ENCODE measurements at regions not wholly inside any gene's neighbourhood (a gene's known extent, or its start where the extent isn't known, plus 50 kb on each side); places are given as distances from the start of the nearest gene placed in this dataset.

DNA sequence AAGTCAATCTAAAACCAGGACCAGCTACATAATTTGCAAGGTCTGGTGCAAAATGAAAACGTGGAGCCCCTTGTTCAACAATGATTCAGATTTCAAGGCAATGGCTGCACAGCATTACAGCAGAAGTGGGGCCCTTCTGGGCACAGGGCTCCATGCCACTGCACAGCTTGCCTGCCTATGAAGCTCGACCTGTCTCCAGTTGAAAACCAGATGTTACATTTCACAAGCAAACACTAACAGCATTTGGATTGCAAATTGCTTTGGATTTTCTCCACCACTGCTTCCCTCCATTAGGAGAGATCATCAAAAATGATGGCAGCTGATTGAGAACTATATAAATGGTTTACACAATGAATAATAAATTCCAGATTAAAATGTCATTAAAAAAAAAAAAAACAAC lies 551.4 kb upstream of the ZFHX3 start:
- DNase-seq: no peak
- Mint-ChIP-seq H3K36me3 (ENCODE audit: low read depth) (no peaks in the 10 kb centered on the region), H3K4me1 (ENCODE audit: low read depth) (no peaks in the 10 kb centered on the region), H3K27me3 (ENCODE audit: low read depth) (no peaks in the 10 kb centered on the region), H3K27ac (no peak overlapping the region), H3K9me3 (ENCODE audit: insufficient read depth) (no peaks in the 10 kb centered on the region), H3K4me3 (no peak overlapping the region)
- POLR2A ChIA-PET: no interaction called here
- CTCF ChIA-PET: no interaction called here
- no peak for ATAC-seq

DNA sequence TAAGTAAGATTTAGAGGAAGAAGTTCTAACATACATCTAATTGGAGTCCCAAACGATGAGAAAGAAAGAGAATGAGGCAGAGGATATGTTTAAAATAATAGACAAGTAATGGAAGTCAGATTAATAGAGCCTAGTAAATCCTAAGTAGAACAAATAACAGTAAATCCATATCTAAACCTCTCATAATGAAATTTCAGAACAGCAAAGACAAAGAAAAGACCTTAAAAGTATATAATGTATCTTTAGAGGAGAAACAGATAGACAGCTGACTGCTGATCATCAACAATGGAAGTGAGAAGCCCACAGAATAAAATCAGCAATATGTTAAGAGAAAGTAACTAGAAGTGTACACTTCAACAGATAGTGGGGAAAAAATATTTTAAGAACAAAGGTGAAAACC lies 536.2 kb upstream of the ZFHX3 start:
- POLR2A ChIA-PET: no interaction called here
- DNase-seq (no peak), ATAC-seq (no peak)
- Mint-ChIP-seq H3K4me3 (no peak overlapping the region), H3K27ac (no peak overlapping the region), H3K4me1 (ENCODE audit: low read depth) (no peaks in the 10 kb centered on the region), H3K36me3 (ENCODE audit: low read depth) (no peaks in the 10 kb centered on the region), H3K27me3 (ENCODE audit: low read depth) (no peaks in the 10 kb centered on the region), H3K9me3 (ENCODE audit: insufficient read depth) (no peaks in the 10 kb centered on the region)
- CTCF ChIA-PET: no interaction called here

DNA sequence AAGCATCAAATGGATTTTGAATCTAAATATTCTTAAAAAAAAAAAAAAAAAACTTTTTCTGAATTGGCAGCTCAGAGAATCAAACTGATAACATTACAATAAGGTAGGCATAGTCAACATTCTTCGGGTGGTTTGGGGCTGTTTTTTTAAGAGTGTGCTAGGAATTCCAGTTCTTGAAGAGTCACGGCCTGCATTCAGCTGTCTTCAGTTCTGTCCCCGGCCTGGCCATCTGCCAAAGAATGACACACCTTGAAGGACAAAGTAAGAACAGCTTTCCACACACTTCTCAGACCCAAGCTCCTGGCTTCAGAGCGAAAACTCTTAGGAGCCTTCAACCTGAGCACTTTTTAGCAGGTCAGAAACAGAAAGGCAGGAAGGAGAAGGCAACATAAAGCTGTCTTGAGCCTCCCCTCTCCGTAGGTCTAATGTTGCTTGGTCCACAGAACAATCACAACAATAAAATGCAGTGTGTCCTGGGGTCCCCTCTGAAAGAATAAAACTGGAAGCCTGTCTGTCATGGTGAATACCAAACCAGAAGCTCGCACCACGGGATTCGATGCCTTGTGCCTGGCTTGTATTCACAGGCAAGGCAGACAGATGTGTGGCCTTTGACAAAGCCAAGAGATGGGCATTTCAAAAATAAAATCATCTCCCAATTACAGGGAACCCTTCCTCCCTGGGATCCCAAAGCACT lies 524.4 kb upstream of the ZFHX3 start:
- no peak overlapping the region for H3K4me3 Mint-ChIP-seq
- POLR2A ChIA-PET: no interaction called here

DNA sequence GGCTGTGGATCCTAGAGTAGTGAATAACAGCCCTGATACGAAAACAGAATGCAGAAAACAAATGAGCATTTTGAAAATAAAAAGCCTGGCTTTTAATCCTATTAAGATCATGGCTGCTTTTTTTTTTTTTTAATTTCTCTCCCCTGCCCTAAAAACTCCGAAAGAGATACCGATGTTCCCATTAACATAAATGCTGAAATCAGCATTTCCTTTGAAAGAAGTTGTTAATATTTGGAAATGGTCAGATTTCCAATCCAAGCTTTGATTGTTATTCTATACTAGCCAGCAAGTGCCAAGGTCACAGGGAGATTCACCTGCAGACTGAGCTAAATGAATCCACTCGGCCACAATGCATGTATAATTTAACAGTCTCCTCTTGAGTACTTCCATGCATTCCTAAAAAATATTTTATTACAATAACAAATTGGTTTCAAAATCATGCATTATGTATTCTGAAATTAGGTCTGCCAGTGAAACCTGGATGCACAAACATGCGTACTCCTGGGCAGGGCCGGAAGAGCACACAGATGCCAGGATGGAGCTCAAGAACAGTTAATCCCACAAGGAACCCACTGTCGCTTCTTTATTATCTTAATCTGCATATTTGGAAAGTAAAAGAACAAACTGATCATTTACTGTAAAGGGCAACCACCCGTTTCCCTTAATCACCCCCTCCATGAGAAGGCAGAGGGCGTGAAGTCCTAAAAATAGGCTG lies 521.5 kb upstream of the ZFHX3 start:
- Mint-ChIP-seq H3K27ac (no peak overlapping the region), H3K4me3 (no peak overlapping the region), H3K36me3 (ENCODE audit: low read depth) (no peaks in the 10 kb centered on the region), H3K4me1 (ENCODE audit: low read depth) (no peaks in the 10 kb centered on the region), H3K27me3 (ENCODE audit: low read depth) (no peaks in the 10 kb centered on the region), H3K9me3 (ENCODE audit: insufficient read depth) (no peaks in the 10 kb centered on the region)
- POLR2A ChIA-PET: no interaction called here
- no peak for DNase-seq
- CTCF ChIA-PET: no interaction called here
- no peak for ATAC-seq

More for the DNA sequence above, 524.4 kb upstream of the ZFHX3 start:
- H3K27ac Mint-ChIP-seq: no peak overlapping the region
- H3K9me3 Mint-ChIP-seq (ENCODE audit: insufficient read depth): no peaks in the 10 kb centered on the region
- DNase-seq (no peak), ATAC-seq (no peak)
- CTCF ChIA-PET: no interaction called here
- no peaks in the 10 kb centered on the region for H3K27me3 Mint-ChIP-seq (ENCODE audit: low read depth)
- H3K36me3 Mint-ChIP-seq (ENCODE audit: low read depth): no peaks in the 10 kb centered on the region
- H3K4me1 Mint-ChIP-seq (ENCODE audit: low read depth): no peaks in the 10 kb centered on the region

DNA sequence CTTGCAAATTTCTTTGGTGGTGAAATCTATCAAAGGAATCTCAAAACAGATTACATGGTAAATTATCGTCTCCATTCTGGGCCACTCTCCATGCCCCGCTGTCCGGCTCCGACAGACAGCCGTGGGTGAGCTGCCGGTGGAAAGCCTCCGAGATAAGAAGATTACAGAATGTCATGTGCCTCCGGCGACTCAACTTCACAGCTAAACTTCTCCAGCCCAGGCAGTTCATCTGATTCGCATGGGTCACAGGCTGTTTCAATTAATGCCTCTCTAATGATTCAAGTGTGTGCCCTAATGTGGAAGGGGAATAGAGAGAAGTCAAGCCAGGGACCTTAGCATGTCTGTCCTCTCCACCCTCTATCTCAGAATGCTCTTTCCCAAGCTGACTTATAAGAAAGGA lies 520.8 kb upstream of the ZFHX3 start:
- H3K9me3 Mint-ChIP-seq (ENCODE audit: insufficient read depth): no peaks in the 10 kb centered on the region

DNA sequence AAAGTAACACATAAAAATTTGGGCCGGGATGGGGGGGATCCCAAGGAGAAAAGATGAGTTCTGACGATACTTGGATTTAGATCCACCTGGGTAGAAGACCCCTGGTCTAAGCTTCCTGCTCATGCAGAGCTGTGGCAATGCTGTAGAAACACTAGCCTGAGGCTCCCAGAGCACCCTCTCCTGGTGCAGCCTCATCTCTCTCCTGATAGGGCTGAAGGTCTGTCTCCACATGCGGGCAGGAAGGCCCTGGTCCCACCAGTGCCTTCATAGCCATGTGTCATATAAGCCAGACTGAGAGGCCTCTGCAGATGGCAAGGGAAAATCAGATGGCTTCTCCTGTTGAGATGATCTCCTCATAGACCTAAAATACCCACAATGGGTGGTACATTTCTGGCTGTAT lies 518.0 kb upstream of the ZFHX3 start:
- Mint-ChIP-seq H3K36me3 (ENCODE audit: low read depth) (no peaks in the 10 kb centered on the region), H3K4me1 (ENCODE audit: low read depth) (no peaks in the 10 kb centered on the region), H3K4me3 (no peak overlapping the region), H3K27ac (no peak overlapping the region), H3K9me3 (ENCODE audit: insufficient read depth) (no peaks in the 10 kb centered on the region), H3K27me3 (ENCODE audit: low read depth) (no peaks in the 10 kb centered on the region)
- DNase-seq: no peak
- CTCF ChIA-PET: no interaction called here
- POLR2A ChIA-PET: no interaction called here
- ATAC-seq: no peak

More for the DNA sequence above, 520.8 kb upstream of the ZFHX3 start:
- POLR2A ChIA-PET: no interaction called here
- DNase-seq: no peak
- CTCF ChIA-PET: no interaction called here
- no peaks in the 10 kb centered on the region for H3K36me3 Mint-ChIP-seq (ENCODE audit: low read depth)
- H3K27me3 Mint-ChIP-seq (ENCODE audit: low read depth): no peaks in the 10 kb centered on the region
- no peak overlapping the region for H3K27ac Mint-ChIP-seq
- no peaks in the 10 kb centered on the region for H3K4me1 Mint-ChIP-seq (ENCODE audit: low read depth)
- no peak for ATAC-seq
- H3K4me3 Mint-ChIP-seq: no peak overlapping the region

DNA sequence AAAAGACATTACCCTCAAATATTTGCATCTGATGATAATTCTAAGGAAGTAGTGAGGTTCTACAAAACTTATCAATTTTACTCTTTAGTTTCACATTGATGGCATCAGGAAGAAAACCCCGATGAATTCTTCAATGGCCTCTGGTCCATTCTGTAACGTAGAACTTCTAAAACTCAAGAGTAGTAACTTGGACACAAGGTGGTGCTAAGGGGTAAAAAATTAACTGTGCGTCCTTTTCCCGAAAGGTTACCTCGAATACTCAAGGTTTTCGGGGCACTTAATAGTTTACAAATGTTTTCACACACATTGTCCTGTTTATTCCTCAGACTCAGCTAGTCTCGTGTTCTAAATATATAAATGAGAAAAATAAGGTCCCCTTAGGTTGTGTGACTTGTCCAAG lies 517.3 kb upstream of the ZFHX3 start:
- Mint-ChIP-seq H3K9me3 (ENCODE audit: insufficient read depth) (no peaks in the 10 kb centered on the region), H3K4me1 (ENCODE audit: low read depth) (no peaks in the 10 kb centered on the region), H3K27me3 (ENCODE audit: low read depth) (no peaks in the 10 kb centered on the region), H3K27ac (no peak overlapping the region), H3K36me3 (ENCODE audit: low read depth) (no peaks in the 10 kb centered on the region), H3K4me3 (no peak overlapping the region)
- POLR2A ChIA-PET: no interaction called here
- CTCF ChIA-PET: no interaction called here
- DNase-seq (no peak), ATAC-seq (no peak)

DNA sequence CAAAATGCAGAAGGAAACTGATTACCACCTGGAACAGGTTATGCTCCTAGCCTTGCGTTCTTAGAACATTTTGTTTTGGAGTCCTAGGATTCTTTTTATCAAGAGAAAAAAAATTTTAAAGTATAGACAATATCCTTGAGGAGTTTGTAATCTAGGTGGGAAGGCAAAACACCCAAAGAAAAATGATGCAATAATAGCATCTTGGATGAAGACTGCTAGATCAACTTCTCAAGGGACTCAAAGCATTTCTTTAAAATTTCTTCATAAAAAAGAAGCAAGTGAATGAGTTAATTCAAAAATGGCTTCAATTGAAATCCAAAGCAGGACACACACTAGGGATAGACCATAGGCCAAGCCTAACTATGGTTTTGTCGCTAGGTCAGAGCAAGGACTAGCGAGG lies 515.8 kb upstream of the ZFHX3 start:
- H3K9me3 Mint-ChIP-seq (ENCODE audit: insufficient read depth): no peaks in the 10 kb centered on the region
- ChIA-PET POLR2A (no interaction called here), CTCF (no interaction called here)
- no peaks in the 10 kb centered on the region for H3K36me3 Mint-ChIP-seq (ENCODE audit: low read depth)
- ATAC-seq (no peak), DNase-seq (no peak)
- no peaks in the 10 kb centered on the region for H3K27me3 Mint-ChIP-seq (ENCODE audit: low read depth)
- no peak overlapping the region for H3K4me3 Mint-ChIP-seq
- no peak overlapping the region for H3K27ac Mint-ChIP-seq
- H3K4me1 Mint-ChIP-seq (ENCODE audit: low read depth): no peaks in the 10 kb centered on the region

DNA sequence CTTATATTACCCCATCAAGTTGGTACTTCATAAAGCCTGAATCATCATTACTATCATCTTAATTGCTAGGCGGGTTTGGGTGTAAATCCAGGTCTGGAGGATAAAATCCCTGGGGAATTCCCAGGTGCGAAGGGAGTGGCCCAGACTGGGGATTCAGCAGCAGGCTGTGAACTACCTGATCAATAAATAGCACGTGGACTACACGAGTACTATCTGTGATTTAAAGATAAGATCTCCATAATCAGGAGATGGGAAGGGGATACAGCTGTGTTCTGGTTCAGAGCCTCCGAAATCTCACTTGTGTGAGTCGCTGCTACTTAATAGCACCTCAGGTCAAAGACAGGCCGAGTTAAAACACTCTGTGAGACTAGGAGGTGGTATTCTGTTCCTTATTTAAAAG lies 512.6 kb upstream of the ZFHX3 start:
- Mint-ChIP-seq H3K27ac (no peak overlapping the region), H3K27me3 (ENCODE audit: low read depth) (no peaks in the 10 kb centered on the region), H3K9me3 (ENCODE audit: insufficient read depth) (no peaks in the 10 kb centered on the region), H3K4me3 (no peak overlapping the region), H3K36me3 (ENCODE audit: low read depth) (no peaks in the 10 kb centered on the region), H3K4me1 (ENCODE audit: low read depth) (no peaks in the 10 kb centered on the region)
- DNase-seq (no peak), ATAC-seq (no peak)
- POLR2A ChIA-PET: no interaction called here
- CTCF ChIA-PET: no interaction called here

DNA sequence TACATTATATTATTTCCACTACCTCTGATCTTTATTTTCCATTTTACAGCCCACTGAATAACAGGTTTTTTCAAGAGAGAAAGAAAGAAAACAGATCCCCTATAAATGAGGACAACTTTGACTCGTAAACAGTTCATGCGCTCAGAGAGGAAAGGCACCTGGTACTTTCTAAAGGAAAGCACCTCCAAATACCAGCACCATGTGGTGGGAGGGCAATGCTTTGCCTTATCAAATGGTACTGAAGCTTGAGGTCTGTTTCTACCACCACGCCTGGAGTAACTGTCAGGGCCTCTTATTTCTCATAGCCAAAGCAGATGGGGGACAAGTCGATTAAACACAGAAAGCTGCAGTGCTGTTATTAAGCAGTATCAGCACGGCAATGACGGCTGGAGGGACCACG lies 510.3 kb upstream of the ZFHX3 start:
- ATAC-seq (no peak), DNase-seq (no peak)
- Mint-ChIP-seq H3K4me1 (ENCODE audit: low read depth) (no peaks in the 10 kb centered on the region), H3K4me3 (no peak overlapping the region), H3K27ac (no peak overlapping the region), H3K36me3 (ENCODE audit: low read depth) (no peaks in the 10 kb centered on the region), H3K27me3 (ENCODE audit: low read depth) (no peaks in the 10 kb centered on the region), H3K9me3 (ENCODE audit: insufficient read depth) (no peaks in the 10 kb centered on the region)
- ChIA-PET POLR2A (no interaction called here), CTCF (no interaction called here)

DNA sequence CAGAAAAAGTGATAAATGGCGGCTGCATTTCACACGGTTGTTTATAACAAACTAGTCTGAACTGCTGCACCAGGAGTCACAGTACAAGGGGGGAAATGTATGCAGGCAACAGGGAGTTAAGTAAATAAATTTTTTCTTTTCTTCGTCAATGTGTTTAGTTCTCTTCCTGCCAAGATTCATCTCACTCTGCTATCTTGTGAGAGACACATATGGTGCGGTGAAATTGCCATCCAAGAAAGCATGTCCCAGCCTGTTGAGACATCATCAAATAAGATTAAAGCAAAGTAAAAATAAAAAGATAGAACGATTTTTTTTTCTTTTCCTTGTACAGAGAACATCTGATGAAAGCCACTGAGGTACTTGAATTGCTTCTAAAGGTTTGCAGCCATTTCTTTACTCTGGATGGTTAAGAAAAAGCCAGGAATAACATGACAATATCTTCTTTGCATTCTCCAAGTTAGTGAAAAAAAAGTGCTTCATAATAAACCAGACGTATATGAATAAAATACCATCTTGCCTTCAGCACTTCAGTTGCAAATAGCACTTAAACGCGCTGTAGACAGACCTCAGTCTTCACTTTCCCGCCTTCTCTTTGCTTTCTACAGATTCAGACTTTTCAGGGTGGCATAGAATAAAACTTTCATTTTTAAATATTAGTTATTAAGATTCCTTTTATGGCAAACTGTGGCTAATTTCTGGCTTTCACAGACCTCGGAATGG lies 506.2 kb upstream of the ZFHX3 start:
- POLR2A ChIA-PET: no interaction called here
- Mint-ChIP-seq H3K36me3 (ENCODE audit: low read depth) (no peaks in the 10 kb centered on the region), H3K9me3 (ENCODE audit: insufficient read depth) (no peaks in the 10 kb centered on the region)

DNA sequence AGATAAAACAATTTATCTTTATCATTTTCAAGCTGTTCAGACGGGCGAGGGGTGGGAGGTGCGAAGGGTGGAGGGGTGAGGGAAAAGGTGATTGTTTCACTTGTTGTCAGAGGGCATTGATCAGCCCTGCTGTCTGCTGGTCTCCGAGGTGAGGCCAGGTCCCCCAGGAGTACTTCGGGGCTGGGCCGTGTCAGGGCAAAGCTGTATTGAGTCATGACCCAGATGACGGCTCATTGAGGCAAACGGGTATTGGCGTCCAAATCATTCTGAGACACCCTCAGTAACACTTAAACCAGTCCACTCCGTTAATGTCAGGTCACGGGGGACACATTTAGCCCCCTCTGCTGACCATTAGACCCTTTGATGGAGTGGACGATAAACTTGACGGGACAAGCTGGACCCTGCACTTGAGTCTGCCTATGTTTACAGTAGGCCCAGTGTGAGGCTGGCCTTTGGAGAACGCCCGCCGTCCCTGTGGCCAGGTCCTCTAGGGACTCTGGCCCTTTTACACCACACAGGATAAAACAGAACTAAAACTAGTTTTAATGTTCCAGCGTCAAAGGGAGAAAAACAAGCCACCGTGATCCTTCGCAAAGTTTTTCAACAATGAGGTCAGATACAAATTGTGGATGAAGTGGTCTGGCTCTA lies 502.2 kb upstream of the ZFHX3 start:
- ChIA-PET POLR2A (no interaction called here), CTCF (no interaction called here)
- Mint-ChIP-seq H3K9me3 (ENCODE audit: insufficient read depth) (no peaks in the 10 kb centered on the region), H3K36me3 (ENCODE audit: low read depth) (no peaks in the 10 kb centered on the region), H3K4me1 (ENCODE audit: low read depth) (no peaks in the 10 kb centered on the region), H3K27ac (no peak overlapping the region), H3K4me3 (no peak overlapping the region), H3K27me3 (ENCODE audit: low read depth) (peaks cover 19% of the 10 kb centered on the region)
- no peak for ATAC-seq
- no peak for DNase-seq

More for the DNA sequence above, 506.2 kb upstream of the ZFHX3 start:
- H3K4me3 Mint-ChIP-seq: no peak overlapping the region
- H3K4me1 Mint-ChIP-seq (ENCODE audit: low read depth): no peaks in the 10 kb centered on the region
- H3K27me3 Mint-ChIP-seq (ENCODE audit: low read depth): no peaks in the 10 kb centered on the region
- DNase-seq: no peak
- CTCF ChIA-PET: no interaction called here
- ATAC-seq: no peak
- no peak overlapping the region for H3K27ac Mint-ChIP-seq
